ENCODE measurements at regions not wholly inside any gene's neighbourhood (a gene's known extent, or its start where the extent isn't known, plus 50 kb on each side); places are given as distances from the start of the nearest gene placed in this dataset.
A peak's percentile ranks its signal among the peaks of the same experiment; 100 is the strongest.

DNA sequence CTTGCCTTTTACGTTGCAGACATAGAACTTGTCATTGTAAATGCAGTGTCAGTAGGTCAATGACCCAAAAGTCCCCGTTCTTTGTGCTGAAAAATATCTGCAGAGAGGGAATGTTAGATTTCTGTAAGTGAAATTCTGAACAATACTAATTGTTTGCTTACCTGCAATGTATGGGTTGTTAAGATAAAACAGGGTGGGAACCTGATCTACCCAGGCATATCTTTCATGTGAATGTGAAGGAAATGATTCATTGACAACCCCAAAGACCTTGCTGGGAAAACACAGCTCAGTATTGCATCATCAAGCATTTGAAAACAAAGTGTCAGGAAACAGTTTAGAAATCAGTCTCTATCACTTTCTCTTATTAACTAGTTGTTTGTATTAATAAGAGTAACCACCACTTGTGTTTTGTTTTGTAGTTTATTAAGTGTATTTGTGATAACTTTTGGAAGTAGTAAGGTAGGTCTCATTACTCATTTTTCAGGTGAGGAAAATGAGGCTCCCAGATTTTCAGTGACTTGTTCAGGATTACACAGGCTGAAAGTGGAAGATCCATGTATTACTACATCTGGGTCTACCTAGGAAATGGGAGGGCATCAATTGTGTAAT lies 57.9 kb upstream of the SLC38A2 start:
- DNase-seq (peak in 1 of 4 donors; percentile 23), ATAC-seq (peak; percentile 84)
- H3K4me1 ChIP-seq, result peaks cover 16% of the 10 kb centered on the region
- H3K27ac ChIP-seq, result peak overlapping the region; percentile 14 to 77 (median 40)
- no peak for TF ChIP-seq POLR2A (IDR thresholded peaks at IDR 0.05)
- TF ChIP-seq, protein P1, sequence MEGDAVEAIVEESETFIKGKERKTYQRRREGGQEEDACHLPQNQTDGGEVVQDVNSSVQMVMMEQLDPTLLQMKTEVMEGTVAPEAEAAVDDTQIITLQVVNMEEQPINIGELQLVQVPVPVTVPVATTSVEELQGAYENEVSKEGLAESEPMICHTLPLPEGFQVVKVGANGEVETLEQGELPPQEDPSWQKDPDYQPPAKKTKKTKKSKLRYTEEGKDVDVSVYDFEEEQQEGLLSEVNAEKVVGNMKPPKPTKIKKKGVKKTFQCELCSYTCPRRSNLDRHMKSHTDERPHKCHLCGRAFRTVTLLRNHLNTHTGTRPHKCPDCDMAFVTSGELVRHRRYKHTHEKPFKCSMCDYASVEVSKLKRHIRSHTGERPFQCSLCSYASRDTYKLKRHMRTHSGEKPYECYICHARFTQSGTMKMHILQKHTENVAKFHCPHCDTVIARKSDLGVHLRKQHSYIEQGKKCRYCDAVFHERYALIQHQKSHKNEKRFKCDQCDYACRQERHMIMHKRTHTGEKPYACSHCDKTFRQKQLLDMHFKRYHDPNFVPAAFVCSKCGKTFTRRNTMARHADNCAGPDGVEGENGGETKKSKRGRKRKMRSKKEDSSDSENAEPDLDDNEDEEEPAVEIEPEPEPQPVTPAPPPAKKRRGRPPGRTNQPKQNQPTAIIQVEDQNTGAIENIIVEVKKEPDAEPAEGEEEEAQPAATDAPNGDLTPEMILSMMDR (IDR thresholded peaks at IDR 0.05), result peak in 1 of 7 experiments; percentile 4
- no peak overlapping the region for H3K4me3 ChIP-seq
- 24 to 36% methylated on average over 2 of the region's 2 CpGs for WGBS, 2 donors
- H3K27me3 ChIP-seq, result no peaks in the 10 kb centered on the region
- H3K9me3 ChIP-seq, result no peaks in the 10 kb centered on the region
- no peaks in the 10 kb centered on the region for H3K36me3 ChIP-seq (replicated peaks in 1 of 2; ENCODE audit: insufficient read depth in 1 of 2, low read depth in 2 of 2)
- intact Hi-C loops (cut with DNase I), result no loop called here

Measured in body of pancreas (tissue), 4 donors.